DOHH2 (cell line): ENCODE measurements at regions not wholly inside any gene's neighbourhood (a gene's known extent, or its start where the extent isn't known, plus 50 kb on each side); places are given as distances from the start of the nearest gene placed in this dataset.

ENCODE experiments used
- EZH2phosphoT487 ChIP-seq: fragments of 200-600 bp; sonication (generic); IDR thresholded peaks from 2 replicates; pipeline ENCODE4 v1.6.1; 2017; ENCODE audit warnings: borderline replicate concordance, mild to moderate bottlenecking, antibody characterized with exemption, low read length, moderate library complexity, mixed read lengths
- TF ChIP-seq, protein P1 (sequence below): fragments of 200-600 bp; sonication (generic); IDR thresholded peaks from one replicate; pipeline ENCODE4 v1.5.1; 2014; ENCODE audit warnings: antibody characterized with exemption, mild to moderate bottlenecking, low read depth, low read length; ENCODE audit not compliant: poor library complexity, severe bottlenecking

DNA sequence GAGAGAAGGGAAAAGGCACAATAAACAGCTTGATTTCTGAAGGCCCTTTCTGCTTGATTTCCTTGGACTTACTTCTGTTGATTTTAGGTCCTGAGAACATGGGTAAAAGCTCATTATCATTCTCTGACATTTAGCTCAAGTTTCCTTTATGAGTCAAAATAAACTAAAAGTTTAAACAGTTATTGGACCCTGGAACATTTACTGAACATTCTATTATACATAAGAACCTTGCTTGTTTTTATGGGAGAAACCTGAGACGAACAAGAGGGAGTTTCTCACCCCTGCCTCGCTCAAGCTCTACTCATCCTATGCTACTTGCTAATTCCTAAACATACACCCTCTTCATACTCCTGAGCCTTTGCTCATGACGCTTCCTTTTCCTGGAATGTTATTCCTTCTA, 538.3 kb upstream of the PKN2 start:
- TF ChIP-seq, protein P1, sequence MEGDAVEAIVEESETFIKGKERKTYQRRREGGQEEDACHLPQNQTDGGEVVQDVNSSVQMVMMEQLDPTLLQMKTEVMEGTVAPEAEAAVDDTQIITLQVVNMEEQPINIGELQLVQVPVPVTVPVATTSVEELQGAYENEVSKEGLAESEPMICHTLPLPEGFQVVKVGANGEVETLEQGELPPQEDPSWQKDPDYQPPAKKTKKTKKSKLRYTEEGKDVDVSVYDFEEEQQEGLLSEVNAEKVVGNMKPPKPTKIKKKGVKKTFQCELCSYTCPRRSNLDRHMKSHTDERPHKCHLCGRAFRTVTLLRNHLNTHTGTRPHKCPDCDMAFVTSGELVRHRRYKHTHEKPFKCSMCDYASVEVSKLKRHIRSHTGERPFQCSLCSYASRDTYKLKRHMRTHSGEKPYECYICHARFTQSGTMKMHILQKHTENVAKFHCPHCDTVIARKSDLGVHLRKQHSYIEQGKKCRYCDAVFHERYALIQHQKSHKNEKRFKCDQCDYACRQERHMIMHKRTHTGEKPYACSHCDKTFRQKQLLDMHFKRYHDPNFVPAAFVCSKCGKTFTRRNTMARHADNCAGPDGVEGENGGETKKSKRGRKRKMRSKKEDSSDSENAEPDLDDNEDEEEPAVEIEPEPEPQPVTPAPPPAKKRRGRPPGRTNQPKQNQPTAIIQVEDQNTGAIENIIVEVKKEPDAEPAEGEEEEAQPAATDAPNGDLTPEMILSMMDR: no peak
- TF ChIP-seq EZH2phosphoT487: no peak
